ENCODE measurements at regions not wholly inside any gene's neighbourhood (a gene's known extent, or its start where the extent isn't known, plus 50 kb on each side); places are given as distances from the start of the nearest gene placed in this dataset.

DNA sequence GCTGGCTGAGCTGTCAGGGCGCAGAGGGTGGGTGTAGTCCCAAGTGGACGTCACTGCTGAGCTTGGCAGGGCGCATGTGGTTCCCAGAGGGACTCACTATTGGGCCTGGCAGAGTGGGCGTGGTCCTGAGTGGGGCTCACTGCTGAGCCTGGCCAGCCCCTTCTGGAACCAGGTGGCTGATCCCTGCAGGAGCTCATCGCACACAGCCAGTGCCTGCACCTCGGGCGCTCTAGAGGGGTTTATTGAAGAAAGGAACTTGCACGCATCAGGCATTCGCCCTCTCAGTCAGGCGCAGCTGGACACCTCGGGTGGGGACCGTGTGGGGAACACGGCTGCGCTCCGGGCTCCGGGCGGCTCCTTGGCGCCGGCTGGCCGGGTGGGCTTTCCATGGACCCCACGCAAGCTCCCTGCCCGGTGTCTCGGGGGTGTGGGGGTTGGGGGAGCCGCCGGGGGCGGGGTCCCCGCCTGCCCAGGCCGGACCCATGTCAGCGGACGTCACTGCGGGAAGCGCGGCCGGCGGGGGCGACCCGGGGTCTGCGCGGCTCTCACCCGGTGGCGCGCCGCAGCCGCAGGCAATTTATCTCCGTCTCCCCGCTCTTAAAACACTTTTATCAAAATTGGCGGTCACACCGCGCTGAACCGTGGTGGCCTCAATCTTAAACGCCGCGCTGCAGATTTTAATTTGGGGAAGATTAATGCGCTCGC is 65.4 kb upstream of the NKX1-1 start:
- no peak for TF ChIP-seq CTCF (IDR thresholded peaks at IDR 0.05; ENCODE audit: insufficient read depth, low read length)
- TF ChIP-seq POLR2AphosphoS5 (IDR thresholded peaks at IDR 0.05; ENCODE audit: low read depth) = no peak
- TF ChIP-seq, protein P1, sequence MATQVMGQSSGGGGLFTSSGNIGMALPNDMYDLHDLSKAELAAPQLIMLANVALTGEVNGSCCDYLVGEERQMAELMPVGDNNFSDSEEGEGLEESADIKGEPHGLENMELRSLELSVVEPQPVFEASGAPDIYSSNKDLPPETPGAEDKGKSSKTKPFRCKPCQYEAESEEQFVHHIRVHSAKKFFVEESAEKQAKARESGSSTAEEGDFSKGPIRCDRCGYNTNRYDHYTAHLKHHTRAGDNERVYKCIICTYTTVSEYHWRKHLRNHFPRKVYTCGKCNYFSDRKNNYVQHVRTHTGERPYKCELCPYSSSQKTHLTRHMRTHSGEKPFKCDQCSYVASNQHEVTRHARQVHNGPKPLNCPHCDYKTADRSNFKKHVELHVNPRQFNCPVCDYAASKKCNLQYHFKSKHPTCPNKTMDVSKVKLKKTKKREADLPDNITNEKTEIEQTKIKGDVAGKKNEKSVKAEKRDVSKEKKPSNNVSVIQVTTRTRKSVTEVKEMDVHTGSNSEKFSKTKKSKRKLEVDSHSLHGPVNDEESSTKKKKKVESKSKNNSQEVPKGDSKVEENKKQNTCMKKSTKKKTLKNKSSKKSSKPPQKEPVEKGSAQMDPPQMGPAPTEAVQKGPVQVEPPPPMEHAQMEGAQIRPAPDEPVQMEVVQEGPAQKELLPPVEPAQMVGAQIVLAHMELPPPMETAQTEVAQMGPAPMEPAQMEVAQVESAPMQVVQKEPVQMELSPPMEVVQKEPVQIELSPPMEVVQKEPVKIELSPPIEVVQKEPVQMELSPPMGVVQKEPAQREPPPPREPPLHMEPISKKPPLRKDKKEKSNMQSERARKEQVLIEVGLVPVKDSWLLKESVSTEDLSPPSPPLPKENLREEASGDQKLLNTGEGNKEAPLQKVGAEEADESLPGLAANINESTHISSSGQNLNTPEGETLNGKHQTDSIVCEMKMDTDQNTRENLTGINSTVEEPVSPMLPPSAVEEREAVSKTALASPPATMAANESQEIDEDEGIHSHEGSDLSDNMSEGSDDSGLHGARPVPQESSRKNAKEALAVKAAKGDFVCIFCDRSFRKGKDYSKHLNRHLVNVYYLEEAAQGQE (IDR thresholded peaks at IDR 0.05; ENCODE audit: insufficient replicate concordance, low read depth) = no peak
- no peak for TF ChIP-seq GABPA (IDR thresholded peaks at IDR 0.05; ENCODE audit: low read depth)
- no peak for TF ChIP-seq SPI1 (IDR thresholded peaks at IDR 0.05; ENCODE audit: borderline replicate concordance, low read depth)
